Head of caudate nucleus (tissue), 42 donors: ENCODE measurements at regions not wholly inside any gene's neighbourhood (a gene's known extent, or its start where the extent isn't known, plus 50 kb on each side); places are given as distances from the start of the nearest gene placed in this dataset.
"Not testable (repeated sequence)": the region's sequence is repeated elsewhere in the genome, so short reads cannot be mapped to it uniquely, and the experiment has no call there.

Source experiments
- DNase-seq, 42 donors: peaks; one replicate each; pipeline versions ENCODE4 v3.0.0 to v3.0.0-alpha.2; 2020 to 2021; ENCODE audit warnings: mixed read lengths in 7 of 42
- intact Hi-C: fragments of 100-400 bp; cut with DNase I; formaldehyde crosslinking; loops from one replicate; pipeline ENCODE4 v1.15.0; 2022

DNA sequence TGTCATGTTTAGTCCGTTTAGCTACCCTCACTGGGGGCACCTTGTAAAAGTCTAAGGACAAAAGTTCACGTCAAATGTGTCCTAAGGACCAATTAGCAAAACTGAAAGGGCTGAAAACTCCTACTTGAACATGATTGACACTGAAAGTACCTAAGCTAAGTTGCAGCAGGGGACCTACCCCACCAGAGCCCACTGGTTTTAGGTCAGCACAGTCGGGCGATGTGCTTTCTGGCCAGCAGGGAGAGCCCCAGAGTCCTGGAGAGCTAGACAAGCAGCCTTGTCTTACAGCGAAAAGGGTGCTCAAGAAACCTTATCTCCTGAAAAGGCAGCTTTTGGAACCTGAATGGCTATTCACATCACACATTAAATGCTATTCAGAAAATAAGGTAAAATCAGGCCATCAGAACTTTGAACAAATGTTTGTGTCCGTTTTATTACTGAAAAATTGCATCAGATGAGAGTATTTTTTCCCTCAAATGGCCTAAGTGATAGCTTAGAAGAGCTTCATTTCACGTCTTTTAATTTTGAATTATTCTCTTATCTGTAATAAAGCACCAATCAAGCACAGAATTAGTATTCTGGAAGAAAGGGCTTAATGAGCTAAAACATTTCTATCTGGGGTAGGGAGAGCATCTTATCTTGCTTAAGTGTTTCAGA, 52.2 kb upstream of the MKI67 start:
- DNase-seq, result peak in 2 of 42 donors; percentile 7 to 17

DNA sequence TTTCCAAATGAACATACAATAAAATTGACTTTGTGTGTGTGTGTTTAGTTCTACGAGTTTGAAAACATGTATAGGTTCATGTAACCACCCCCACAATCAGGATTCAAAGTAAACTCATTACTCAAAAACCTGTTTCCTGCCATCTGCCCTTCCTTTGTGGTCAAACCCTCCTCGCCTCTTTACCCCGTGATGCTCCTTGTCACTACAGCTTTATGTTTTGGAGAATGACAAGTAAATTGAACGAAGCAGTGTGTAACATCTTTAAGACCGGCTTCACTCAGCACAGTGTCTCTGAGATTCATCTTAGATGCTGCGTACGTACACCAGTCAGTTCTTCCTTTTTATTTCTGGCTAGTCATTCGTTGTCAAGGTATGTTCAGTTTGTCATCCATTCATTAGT, 54.6 kb upstream of the MKI67 start:
- no peak for DNase-seq
- intact Hi-C loops, result no loop called here

More for the DNA sequence above, 52.2 kb upstream of the MKI67 start:
- intact Hi-C loops, result no loop called here

DNA sequence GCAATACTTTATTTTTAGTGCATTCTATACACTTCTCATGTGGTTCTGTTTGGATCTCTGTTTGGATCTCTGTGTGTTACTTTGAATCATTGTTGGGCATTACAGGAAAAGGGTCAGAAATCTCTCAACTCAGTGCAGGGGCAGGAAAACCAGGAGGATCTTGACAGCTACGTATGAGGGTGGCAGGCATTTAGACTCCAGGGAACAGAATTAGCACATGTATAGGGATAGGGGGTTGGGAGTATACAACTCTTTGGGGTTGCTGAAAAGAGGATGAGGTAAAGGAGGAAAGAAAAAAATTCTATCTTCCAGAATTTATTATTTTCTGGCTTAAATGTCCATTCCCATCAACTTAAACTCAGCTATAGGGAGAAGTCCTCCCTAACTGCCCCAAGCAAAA, 59.4 kb upstream of the MKI67 start:
- intact Hi-C loops, result no loop called here
- no peak for DNase-seq

DNA sequence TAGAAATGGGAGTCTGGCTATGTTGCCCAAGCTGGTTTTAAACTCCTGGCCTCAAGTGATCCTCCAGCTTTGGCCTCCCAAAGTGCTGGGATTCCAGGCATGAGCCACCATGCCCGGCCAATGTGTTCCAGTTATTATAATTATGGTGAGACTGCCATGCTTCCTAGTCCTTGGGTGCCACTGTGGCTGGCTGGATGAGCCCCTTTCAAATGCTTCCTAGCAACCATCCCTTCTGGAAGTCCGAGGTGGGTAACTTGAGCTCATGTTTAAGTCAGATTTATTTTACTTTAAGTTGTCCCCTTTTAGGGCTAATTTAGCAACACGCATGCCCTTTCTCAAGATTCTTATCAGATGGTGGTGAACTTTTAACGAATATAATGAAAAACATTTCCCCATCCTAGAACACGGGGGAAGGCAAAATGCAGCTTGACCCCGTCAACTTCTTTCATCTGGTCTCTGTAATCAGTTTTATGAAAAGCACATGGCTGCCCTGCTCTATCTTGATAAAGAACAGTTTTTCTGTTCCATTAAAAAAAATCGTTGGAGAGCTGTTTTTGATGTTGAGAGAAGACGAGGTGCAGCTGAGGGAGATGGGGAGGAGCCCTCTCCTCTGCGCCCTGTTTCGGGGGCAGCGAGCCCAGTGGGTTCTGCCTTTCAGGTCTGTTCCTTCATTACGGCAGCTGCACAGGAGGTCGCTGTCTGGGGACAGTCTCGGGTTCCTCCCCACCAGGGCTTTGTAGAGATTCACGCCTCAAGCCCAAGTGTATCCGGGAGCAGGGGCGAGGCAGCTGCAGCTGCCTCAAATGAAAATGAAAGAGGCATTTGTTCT, 61.0 kb upstream of the MKI67 start:
- intact Hi-C loops, result no loop called here
- peak in 6 of 42 donors; percentile 5 to 43 (median 30) for DNase-seq

DNA sequence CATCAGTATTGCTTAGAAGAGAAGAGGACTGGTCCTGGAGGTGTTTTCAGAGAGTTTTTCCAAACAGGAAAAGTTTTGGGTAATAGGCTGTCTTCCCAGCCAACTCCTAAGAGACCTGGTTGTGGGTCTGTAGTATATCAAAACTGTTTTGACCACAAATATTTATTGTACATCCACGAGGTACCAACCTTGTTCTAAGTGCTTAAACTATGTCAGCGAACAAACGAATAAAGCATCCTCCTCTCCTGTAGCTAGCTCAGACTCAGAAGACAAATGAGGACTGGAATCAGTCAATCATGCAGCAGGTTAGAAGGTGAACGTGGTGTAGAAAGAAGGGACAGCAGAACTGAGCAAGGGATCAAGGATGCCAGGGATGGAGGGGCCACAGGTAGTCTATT, 61.6 kb upstream of the MKI67 start:
- intact Hi-C loops, result no loop called here
- DNase-seq, result no peak

DNA sequence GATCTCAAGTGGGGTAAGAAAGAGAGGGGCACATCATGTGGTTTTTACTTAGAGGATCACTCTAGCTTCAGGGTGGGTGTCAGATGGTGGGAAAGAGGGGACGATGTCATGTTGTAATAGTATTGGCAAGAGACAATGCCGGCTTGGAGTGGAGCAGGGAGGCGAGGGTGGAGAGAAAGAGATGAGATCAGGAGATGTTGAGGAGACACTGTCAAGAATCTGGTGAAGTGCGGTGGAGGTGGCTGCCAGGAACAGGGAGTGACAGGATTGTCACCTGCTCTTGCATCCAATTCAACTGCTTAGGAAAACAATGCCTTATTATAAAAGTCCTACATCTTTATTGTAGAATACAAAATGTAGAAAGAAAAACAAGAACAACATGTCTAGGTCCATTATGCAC, 63.0 kb upstream of the MKI67 start:
- intact Hi-C loops, result no loop called here
- DNase-seq, result peak in 6 of 42 donors; percentile 5 to 62 (median 42)

DNA sequence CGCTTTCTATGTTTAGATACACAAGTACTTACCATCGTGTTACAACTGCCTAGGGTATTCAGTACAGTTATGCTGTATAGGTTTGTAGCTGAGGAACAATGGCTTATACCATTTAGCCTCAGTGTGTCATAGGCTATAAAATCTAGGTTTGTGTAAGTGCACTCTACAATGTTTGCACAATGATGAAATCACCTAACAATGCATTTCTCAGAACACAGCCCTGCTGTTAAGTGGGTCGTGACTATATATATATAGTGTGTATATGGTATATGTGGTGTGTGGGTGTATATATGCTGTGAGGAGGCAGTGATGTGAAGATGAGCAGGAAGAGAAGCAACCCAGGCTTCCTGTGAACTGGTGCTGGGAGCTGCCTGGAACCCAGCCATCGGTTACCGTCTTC, 65.6 kb upstream of the MKI67 start:
- no peak for DNase-seq
- intact Hi-C loops, result no loop called here

DNA sequence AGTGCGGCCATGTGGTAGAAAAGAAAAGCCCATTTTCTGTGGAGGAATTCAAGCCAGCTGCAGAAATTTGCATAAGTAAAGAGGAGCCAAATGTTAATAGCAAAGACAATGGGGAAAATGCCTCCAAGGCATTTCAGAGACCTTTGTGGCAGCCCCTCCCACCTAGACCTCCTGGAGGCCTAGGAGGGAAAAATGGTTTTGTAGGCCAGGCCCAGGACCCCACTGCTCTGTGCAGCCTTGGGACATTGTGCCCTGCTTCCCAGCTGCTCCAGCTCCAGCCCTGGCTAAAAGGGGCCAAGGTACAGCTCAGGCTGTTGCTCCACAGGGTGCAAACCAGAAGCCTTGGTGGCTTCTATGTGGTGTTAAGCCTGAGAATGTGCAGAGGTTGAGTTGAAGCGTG, 75.6 kb upstream of the MKI67 start:
- DNase-seq, intact Hi-C loops: not testable (repeated sequence)

DNA sequence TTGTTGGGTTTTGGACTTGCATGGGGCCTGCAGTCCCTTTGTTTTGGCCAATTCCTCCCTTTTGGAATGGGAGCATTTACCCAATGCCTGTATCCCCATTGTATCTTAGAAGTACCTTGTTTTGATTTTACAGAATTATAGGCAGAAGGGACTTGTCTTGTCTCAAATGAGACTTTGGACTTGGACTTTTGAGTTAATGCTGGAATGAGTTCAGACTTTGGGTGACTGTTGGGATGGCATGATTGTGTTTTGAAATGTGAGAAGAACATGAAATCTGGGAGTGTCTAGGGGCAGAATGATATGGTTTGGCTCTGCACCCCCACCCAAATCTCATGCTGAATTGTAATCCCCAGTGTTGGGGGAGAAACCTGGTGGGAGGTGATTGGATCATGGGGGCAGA, 76.8 kb upstream of the MKI67 start:
- no peak for DNase-seq
- intact Hi-C loops, result no loop called here

DNA sequence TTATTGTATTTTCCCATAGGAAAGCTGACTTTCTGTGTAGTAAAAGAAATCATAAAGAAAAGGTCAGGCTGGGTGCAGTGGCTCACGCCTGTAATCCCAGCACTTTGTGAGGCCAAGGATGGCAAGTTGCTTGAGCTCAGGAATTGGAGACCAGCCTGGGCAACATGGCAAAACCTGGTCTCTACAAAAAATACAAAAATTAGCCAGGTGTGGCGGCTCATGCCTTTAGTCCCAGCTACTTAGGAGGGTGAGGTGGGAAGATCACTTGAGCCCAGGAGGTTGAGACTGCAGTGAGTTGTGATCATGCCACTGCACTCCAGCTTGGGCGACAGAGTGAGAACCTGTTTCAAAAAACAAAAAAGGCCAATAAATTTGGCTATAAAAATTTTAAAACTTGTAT, 79.4 kb upstream of the MKI67 start:
- DNase-seq, intact Hi-C loops: not testable (repeated sequence)

DNA sequence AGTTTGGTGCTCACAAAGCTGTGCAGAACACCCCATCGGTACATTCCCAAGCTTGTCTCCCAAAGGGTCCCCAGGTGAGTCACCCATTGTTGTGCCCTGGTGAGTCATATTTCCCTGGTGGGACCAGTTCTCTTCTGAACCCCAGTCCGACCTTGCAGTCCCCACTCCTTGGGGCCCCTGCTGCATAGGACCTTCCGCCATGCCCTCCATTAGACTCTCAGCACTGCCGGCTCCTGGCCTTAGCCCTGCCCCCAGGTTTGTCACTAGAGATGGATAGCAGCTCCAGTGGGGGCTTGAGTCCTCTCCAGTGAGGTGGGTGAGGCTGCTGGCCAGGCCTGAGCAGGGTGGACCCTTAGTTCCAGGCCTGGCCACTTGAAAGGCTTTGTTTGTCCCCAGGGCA, 80.5 kb upstream of the MKI67 start:
- no peak for DNase-seq
- intact Hi-C loops, result no loop called here

DNA sequence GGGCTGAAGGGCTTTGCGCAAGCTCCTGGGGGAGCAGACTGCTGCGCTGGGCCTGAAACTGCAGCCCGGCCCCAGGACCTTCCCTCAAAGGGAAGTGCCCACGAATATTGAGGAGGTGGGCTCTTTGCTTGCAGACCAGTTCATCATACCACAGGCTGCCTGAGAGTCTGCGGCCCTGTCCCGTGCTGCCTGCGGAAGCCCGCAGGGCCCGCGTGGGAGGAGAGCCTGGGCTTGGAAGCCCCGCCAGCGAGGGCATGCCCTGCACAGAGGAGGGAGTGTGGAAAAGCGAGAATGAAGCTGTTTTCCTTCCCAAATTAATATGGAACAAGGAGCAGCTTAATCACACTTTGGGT, 83.6 kb upstream of the MKI67 start:
- DNase-seq, result no peak

DNA sequence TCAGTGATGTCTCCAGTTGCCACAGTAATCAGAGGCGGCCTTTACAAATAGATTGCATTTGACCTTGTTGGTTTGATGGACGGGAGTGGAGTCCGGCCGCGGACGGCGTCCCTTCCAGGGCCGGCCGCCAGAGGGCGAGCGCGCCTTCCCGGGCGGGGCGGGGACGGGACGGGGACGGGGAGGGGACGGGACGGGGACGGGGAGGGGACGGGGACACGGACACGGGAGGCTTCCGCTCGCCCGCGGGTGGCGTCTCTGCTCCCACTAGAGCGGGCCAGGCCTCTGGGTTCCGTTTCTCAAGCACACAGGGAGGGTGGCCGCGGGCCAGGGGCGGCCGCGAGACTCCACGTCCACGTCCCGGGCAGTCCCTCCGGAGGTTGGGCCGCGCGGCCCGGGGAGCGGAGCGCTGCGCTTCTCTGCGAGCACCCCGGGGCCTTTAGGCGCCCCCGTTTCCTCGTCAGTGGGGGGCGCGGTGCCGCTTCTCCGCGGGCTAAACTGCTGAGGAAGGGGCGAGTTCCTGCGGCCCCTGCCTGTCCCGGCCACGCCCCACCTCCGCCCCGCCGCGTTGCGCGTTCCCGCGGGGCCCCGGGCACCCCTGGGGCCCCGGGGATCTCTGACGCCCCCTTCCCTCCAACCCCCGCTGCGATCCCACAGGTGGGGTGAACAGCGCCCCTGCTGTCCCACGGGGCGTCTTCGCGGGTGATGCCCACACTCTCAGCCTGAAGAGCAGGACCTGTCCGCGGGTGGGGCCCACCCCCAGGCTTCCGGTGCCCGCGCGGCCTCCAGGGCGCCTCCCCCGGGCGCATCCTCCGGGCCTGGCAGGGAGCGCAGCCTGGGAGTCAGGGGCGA, 84.2 kb upstream of the MKI67 start:
- intact Hi-C loops, result no loop called here
- DNase-seq, result peak; percentile 8 to 81 (median 62)

More for the DNA sequence above, 83.6 kb upstream of the MKI67 start:
- intact Hi-C loops, result no loop called here

DNA sequence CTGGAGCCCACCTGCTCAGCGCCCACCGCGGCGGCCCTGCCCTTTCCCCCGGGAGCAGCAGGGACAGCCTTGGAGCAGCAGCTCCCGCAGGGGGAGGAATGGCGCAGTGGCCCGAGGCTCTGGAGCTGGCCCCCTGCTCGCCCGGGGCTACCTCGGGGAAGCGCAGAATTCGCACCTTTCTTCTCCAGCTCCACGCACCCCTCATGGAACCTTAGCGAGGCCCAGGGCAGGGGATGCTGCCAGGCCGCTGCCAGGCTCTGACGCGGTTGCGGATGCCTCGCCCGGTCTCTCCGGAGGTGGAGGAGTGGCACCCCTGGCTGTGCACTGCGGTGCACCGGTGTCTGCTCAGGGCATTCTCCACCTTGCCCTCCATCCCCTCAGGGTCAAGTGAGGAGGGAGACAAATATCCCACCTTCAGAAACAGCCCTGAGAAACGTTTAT, 84.9 kb upstream of the MKI67 start:
- intact Hi-C loops, result no loop called here
- DNase-seq, result no peak

DNA sequence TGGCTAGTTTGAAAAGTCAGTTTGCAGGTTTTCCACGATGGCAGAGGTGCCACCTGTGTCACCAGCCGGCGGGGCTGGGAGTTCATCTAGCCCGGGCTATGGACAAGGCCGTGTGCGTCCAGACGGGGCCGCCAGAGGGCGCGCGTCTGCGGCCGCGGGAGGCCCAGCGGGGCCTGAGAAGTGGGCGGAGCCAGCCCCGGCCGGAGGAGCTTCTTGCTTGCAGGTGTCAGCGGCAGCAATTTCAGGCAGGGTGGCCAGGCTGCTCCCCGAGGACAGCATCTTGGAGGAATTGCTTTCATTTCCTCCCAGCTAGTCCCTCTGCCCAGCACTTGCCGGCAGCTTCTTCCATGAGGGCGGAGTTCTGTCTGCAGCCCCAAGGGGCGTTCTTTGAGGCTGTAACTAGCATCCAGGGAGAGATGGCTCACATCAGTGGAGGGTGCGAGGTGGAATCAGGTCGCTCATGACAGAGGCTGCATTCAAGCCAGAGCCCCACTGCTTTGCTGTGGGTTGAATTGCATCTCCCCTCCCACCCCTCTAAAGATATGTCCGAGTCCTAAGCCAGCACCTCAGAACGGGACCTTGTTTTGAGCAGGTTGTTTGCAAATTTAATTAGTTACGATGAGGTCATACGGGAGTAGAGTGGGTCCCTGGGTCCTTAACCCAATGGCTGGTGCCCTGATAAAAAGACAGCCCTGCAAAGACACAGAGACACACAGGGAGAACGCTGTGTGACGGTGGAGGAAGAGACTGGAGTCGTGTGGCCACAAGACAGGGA, 85.9 kb upstream of the MKI67 start:
- DNase-seq, result peak; percentile 40 to 88 (median 76)
- intact Hi-C loops, result no loop called here

DNA sequence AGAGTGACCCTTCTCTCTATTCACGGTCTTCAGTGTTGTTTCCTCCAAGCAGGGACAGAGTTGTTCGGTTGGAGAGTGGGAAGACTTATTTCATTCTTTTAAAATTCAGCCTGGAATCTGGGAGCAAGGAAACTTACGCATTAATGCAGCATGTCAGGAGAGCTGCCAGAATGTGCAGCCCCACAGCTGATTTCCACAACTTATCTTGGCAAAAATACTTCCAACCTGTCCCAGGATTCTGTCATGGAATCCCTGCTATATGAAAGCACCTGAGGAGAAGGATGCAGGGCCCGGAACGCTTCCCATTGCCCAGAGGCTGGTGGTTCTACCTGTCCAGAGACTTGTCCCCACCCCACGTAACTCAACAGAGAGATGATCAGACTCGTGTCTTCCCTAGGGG, 86.9 kb upstream of the MKI67 start:
- no peak for DNase-seq
- intact Hi-C loops, result no loop called here

DNA sequence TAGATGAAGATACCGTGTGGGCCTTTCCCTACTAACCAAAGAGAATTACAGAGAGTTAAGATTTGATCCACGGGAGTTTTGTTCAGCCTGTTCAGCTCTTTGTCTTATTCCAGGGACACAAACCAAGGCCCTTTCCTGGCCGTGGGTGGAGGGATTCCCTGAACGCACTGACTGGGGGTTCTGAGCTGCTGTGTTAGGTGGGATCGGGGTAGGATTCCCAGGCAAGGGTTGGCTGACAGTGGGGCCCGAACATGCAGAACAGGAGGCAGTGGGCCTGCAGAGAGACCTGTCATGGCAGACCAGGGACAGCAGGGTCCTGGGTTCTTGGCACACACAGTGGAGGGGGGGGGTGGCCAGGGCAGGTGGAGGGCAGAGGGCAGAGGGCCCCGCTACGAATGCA, 89.5 kb upstream of the MKI67 start:
- no peak for DNase-seq
- intact Hi-C loops, result no loop called here

DNA sequence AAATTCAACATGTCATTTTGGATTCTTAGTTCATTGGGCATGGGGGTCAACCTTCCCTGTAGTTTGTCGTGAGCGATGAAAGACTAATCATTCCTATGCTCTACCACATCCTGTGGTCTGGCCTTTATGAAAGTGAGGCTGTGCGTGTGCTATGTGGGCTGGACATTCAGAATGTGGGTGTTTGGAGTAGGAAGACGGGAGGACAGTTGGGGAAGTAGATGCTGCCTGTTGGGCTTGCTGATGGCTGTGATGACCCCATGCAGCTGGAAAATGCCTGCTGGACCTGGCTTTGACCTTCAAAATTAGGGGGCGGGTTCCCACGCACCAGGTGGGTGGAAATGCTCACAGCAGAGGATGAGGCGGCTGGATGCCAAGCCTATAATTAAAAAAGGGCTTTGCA, 90.9 kb upstream of the MKI67 start:
- intact Hi-C loops, result no loop called here
- DNase-seq, result no peak

DNA sequence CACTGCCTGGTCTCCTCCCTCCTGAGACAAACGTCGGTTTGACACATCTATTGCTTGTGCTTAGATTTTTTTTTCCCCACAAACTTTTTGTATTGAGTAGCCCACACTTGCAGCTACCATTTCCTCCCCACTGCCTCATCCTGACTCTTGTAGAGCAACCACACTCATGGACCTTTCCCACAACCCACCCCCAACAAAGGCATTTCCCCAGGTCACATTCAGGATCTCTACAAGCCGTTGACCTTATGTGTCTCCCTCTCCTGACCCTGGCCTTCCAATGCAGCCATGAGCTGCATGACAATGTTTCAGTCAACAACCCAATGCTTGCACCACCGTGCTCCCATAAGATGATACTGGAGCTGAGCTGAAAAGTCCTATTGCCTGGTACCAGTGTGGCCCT, 91.9 kb upstream of the MKI67 start:
- DNase-seq, result no peak
- intact Hi-C loops, result no loop called here
